GM19099 (cell line): ENCODE measurements at regions not wholly inside any gene's neighbourhood (a gene's known extent, or its start where the extent isn't known, plus 50 kb on each side); places are given as distances from the start of the nearest gene placed in this dataset.

Experiments
- POLR2A ChIP-seq: IDR thresholded peaks from 3 replicates; pipeline ENCODE4 v1.6.1; 2011; ENCODE audit warnings: low read depth; ENCODE audit not compliant: insufficient read length; ENCODE audit errors: extremely low read depth

- no peak for TF ChIP-seq POLR2A
These were observed 70.3 kb downstream of the TNFSF18 start for GRCh38 chr1:172980456-172980855.

GRCh38 chr1:172980971-172981370, 69.8 kb downstream of the TNFSF18 start:
- no peak for TF ChIP-seq POLR2A
